Endometrium (tissue), 2 donors: ENCODE measurements at regions not wholly inside any gene's neighbourhood (a gene's known extent, or its start where the extent isn't known, plus 50 kb on each side); places are given as distances from the start of the nearest gene placed in this dataset.

Experiments used
- FAIRE-seq: peaks from 2 replicates; lab custom pipeline; 2012; peaks lifted over from hg19 to GRCh38; lab: Jason Lieb, UNC
- donor health status: control.
- donor health status: control.

DNA sequence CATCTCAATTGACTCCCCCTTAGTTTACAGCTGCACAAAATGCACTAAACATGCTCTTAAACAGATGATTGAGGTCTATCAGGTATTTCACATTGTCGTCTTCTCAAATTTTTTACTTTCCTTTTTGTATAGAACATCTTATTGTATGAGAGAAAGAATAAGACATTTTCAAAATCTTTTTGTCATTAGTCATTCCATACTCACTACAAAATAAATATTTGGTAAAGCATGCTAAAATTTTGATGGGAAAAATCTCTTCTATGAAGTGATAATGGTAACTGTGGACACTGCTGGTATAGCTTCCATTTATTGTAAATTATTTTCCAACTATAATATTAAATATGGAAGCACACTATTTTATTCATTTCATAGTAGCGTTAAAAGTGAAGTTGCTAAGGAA lies 185.6 kb upstream of the FSTL5 start:
- FAIRE-seq: no peak

DNA sequence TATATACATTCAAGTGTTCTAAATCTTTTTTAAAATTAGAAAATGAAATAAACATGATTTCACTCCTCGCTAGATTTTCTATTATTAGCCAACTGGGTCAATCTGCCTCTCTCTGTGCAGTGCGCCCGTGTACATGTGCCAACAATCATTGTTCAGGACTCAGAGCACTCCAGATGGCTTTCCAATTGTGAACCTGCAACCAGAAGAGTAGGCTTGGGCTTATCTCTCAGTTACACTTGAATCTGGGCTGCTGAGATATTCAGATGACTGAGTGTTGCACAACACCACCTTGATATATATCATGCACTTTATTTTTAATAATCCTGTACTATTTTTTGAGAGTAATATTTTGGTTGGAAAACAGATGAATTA lies 184.0 kb upstream of the FSTL5 start:
- FAIRE-seq: no peak

DNA sequence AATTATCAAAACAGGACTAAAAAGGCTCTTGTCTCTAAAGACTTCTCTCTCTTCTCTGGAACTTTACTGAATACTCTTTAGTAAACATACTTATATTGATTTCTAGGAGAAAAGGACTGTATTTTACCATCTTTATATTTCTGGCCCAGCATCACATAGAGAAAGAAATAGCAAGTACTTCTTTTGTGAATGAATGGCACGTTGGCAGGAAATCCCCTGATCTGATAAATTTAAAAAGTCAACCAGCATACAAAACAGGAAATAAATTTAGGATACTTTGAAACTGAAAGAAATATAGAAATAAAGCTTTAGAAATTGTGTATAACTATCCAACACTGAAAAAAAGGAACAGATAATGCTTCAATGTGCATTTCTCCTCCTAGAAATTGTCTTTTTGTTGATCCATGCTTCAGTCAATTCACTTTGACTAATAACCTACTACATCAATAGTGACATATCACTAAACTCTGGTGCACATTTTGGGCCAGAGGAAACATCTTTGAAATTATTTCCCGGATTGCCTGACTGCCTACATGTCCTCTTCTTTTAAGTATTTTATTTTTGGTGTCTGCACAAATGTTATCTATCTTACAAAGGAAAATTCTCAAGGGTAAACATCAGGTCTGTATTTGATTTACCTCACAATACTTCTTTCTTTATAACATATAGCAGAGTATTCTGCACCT lies 183.5 kb upstream of the FSTL5 start:
- no peak for FAIRE-seq

DNA sequence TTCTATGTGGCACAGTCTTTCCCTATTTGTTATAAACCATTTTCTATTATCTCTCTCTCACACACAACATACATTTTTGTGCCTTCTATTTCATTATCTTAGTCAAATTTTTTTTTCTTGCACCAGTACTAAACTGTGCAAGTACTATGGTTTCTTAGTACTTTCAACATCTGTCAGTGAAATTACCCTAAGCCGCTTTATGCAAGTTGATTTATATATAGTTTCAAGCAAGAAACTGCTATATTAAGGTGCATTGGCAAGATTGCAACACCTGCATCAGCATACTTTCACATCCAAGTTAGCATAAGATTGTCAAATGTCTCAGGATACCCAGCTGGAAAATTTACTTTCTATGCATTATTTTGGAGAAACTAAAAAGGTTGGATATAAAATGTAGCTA lies 180.2 kb upstream of the FSTL5 start:
- no peak for FAIRE-seq

DNA sequence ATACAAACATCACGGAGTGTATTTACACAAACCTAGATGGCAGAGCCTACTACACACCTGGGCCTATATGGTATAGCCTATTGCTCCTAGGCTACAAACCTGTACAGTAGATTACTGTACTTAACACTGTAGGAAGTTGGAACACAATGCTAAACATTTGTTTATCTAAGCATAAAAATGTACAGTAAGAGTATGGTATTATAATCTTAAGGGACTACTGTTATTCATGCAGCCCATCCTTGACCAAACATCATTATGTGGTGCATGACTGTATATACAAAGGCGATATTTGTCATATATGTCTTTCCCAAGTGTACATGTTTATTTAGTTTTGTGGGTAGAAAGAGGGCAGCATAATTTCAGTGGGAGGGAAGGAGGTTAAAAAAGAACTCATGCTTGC lies 177.7 kb upstream of the FSTL5 start:
- no peak for FAIRE-seq

DNA sequence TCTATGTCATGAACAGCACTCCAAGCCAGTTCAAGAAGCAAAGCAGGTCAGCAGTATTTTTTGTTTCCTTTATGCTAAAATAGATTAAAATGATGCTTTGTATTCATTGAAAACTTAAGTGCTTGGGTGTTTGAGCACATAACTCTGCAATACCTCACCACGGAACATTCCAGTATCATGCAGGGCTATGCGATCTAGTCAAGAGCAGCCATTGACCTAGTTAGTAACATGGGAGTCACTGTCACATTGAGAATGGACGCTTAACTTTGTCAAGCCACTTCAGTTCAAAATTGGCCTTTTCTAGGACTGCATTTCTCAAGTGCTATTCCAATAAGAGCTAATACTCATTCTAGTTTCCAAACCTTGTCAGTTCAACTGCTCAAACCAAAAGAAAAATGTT lies 160.1 kb upstream of the FSTL5 start:
- FAIRE-seq: no peak

DNA sequence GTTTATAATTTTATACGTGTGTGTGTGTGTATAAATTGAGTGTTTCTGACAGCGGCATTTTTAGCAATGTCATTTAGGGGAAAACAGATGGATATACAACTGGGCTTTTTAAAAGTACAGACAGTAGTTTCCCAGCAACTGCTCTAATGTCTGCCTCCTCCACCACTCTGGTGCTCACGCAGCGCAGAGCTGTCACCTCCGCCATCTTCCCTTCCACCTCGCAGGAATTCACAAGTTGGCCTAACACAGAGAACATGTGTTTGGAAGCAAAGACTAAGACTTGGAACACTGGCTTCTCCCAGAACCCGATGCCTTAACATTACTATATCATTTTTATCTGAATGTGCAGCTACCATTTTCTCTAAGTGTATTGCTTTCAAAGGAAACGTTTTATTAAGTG lies 158.3 kb upstream of the FSTL5 start:
- no peak for FAIRE-seq

DNA sequence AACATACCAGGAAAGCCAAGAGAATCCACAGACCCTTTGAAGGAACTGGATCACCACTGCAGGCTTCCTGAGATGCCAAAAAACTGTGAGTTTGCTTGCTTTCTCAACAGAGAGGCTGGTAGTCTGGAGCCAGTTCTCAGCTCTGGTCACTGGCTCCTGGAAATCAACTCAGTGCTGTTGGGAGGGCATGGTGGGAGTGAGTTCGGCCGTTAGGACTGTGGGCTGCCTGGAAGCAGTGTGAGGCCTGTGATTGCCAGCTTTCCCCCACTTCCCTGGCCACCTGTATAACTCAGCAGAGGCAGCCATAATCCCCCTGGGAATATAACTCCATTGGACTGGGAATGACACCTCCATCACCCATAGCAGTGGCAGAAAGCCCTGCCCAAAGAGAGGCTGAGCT lies 122.0 kb upstream of the FSTL5 start:
- FAIRE-seq: no peak

DNA sequence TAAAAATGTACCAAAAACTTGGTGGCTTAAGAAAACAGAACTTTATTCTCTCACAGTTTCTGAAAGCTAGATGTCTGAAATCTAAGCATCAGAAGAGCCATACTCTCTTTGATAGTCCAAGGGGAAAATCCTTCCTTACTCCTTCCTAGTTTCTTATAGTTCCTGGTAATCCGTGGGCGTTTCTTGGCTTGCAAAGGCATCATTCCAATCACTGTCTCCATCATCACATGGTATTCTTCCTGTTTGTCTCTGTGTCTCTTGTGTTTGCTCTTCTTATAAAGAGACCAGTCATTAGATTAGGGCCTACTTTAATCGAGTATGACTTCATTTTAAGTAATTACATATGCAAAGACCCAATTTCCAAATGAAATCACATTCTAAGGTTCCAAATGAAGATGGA lies 118.9 kb upstream of the FSTL5 start:
- no peak for FAIRE-seq

DNA sequence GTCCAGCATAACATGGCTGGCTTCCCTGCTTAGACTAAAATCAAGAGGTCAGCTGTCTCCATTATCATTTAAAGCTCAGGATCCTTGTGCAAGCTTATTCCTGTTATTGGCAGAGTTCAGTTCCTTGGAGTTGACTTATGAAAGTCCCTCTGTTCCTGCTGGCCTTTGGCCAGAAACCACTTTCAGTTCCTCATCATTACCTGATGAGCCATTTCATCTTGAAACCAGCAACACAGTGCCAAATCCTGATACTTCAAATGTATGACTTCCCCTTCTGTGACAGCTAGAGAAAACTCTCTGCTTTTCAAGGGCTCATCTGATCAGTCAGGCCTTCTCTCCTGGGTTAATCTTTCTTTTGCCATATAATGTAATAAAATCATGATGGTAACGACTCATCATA lies 110.6 kb upstream of the FSTL5 start:
- FAIRE-seq: no peak

DNA sequence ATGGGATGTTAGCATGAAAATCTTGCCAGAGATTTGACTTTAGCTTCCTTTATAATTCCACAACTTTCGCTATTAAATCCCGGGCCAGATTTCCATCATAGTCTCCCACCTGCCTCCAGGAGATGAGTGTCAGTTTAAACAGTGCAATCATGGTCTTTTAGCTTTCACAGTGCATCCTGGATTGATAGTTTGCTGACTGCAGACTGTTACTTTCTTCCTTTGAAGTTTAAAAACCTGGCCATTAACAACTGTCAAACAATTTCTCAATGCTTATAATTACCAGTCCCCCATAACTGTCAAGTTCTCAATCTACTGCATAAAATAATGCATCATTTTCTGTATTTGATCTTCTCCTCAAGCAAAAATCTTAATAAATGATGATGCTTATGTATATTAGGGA lies 108.4 kb upstream of the FSTL5 start:
- FAIRE-seq: no peak

DNA sequence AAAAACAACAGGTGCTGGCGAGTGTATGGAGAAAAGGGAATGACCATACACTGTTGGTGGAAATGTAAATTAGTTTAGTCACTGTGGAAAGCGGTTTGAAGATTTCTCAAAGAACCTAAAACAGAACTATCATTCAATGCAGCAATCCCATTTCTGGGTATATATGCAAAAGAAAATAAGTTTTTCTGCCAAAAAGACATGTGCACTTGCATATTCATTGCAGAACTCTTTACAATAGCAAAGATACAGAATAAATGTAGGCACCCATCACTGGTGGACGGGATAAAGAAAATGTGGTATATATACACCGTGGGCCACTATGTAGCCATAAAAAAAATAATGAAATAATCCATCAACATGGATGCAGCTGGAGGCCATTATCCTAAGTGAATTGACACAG lies 105.1 kb upstream of the FSTL5 start:
- FAIRE-seq: no peak

DNA sequence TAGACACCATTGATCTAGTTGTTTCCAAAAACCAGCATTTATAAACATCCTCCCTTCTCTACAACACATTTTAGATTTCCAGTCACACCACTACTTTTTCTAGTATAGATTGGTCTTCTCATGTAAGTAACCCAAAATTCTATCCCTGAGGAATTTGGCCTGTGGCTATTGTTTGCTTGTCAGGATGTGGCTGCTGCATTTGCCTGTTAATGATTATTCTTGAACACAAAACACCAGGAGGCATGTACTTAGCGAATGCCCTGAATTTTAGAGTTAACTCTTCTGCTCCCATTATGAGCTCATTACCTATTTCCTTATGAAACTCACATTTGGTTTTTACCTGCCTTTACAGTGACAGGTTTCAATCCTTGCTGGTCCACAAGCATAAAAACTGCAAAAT lies 102.0 kb upstream of the FSTL5 start:
- FAIRE-seq: no peak

DNA sequence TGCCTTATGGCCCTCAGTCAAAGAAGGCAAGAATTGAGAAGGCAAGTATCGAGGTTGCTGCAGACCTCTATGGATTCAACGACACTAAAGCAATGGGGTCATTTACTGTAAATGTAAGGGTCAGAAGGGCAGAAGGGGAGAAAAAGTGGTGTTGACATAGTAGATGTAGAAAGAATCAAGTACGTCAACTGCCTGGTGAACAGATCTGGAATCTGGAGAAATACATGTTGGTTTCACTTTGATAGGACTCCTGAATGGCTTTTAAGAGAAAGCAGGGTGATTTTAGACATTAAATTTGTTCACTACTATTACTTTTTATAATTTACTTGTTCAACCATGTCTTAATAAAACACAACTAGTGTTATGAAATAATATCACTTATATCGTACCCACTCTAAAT lies 81.3 kb upstream of the FSTL5 start:
- no peak for FAIRE-seq

DNA sequence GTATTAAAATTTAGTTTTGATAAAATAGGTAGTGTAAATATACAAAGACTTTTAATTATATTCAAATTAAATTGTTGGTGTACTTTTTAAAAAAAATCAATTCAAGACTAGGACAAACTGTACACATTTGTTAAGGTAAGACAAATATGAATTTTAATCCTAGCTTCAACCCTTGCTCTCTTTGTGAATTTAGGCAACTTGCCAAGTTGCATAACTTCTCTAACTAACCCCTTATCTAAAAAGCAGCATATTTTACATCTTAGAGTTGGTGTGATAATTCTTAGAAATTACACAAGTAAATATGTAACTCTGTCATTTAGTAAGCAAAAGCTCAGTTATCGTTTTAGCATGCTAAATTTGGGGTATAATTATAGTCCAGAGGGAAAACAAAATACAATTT lies 78.1 kb upstream of the FSTL5 start:
- no peak for FAIRE-seq

DNA sequence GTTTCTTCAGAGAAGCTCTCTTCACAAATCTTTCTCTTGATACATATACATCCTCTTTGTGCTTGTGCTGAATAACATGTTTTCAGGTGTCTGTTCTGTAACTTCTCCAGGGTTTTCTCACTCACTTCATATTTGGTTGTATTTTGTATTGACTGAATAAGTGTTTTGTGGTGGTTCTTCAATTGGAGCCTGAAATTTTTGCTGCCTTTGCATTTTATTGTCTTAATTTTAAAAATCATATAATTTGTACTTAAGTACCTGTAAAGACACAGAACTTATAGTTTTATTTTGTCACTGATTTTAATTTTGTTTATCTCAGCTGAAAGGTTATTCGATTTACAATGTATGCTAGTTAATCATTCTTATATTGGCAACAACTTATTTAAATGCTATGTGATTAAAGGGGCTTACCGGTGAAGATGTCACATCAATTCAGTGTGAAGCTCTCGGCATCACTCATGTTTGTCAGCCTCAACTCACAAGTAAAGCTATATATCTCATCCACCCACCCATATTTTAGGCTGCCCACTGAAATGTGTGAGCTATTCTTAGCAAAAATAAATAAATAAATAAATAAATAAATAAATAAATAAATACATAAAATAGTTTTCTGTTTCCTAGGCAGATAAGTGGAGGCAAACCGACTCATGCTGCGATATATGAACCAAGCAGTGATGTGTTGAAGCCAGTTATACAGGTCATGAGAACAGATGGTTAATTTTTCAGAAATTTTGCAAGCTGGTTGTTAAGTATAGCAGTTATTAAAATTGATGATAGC lies 76.4 kb upstream of the FSTL5 start:
- FAIRE-seq: no peak

DNA sequence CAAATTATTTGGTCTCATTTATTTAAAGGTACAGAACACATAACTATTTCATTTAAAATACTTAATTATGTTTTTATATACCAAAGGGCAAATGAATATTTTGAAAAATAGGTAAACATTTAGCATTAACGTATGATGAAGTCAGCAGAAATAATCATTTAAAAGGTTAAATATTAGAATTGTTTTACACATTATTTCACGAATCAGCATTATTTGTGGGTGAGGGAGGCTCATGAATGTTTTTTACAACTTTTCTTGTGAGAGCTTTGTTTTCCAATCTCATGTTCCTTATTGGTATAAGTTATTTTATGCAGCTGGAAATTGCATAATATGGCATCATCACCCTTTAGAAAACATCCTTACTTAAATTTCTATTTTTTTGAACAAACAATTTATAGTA lies 73.9 kb upstream of the FSTL5 start:
- no peak for FAIRE-seq

DNA sequence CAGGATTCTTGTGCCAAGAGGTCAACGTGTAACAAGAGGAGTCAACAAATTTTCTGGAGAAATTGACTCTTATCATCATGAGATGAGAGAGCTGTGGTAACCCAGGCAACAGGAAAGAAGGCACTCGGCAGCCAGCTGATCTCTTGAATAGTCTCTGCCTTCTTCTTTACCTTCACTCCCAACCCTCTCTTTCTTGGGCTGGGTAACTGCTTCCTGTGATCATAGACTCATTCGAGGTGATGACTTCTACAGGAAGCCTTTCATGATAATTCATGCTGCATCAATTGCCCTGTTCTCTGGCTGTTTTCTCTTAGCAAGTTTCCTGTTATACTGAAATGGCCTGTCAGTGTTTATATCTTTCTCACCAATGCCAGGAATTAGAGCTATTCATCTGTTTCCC lies 70.8 kb upstream of the FSTL5 start:
- FAIRE-seq: no peak

DNA sequence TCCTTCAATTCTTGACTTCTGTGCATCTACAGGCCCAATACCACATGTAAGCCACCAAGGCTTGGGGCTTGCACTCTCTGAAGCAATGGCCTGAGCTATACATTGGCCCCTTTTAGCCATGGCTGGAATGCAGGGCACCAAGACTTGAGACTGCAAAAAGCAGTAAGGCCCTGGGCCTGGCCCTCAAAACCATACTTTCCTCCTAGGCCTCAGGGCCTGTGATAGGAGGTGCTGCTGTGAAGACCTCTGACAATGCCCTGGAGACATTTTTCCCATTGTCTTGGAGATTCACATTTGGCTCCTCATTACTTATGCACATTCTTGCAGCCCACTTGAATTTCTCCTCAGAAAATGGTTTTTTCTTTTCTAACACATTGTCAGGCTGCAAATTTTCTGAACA lies 68.5 kb upstream of the FSTL5 start:
- FAIRE-seq: no peak

DNA sequence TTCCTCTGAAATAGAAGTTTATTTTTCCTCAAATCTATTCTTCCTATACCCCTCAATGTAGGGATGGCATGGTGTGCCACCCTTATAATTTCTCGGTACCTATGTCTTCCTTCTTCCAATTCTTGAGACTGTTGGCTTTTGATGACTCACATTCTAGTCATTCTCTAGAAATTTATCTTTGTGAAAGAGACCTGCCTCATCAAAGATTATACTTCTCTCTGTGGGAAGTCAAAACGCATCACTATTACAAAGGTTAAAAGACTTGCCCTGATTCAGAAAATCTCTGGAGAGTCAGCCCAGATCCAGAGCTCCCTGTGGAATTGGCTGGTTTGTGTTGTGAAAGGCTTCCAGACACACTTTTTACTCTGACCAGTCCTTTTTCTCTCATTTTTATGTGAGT lies 65.9 kb upstream of the FSTL5 start:
- FAIRE-seq: no peak

DNA sequence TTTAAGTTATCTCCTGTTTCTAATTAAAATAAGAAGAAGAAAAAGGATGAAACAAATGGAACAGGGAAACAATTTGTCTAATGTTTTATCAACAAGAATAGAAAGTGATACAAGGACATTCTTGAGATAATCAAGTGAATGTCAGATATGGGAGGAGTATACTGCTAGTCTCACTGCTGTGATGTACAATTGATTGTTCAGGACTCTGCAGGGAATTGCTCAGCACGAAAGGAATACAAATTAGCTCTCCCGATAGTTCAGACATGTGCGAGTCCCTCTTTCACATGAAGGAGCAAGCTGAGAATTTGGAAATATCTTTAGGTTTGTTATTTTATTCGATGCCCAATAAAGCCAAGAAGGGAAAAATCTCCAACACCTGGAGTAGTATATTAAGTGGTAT lies 57.3 kb upstream of the FSTL5 start:
- no peak for FAIRE-seq
